ENCODE measurements at regions not wholly inside any gene's neighbourhood (a gene's known extent, or its start where the extent isn't known, plus 50 kb on each side); places are given as distances from the start of the nearest gene placed in this dataset.
"Not testable (repeated sequence)": the region's sequence is repeated elsewhere in the genome, so short reads cannot be mapped to it uniquely, and the experiment has no call there.

GRCh38 chrX:66902081-66902480, 263.2 kb upstream of the EDA2R start:
- DNase-seq: no peak

GRCh38 chrX:66900886-66901285, 262.0 kb upstream of the EDA2R start:
- no peak for DNase-seq

- DNase-seq: no peak
These were observed 253.1 kb upstream of the EDA2R start for GRCh38 chrX:66892004-66892403.

- DNase-seq: no peak
These were observed 250.5 kb upstream of the EDA2R start for GRCh38 chrX:66889418-66889817.

- DNase-seq: no peak
These were observed 243.2 kb upstream of the EDA2R start for GRCh38 chrX:66882101-66882500.

GRCh38 chrX:66876776-66877175, 237.9 kb upstream of the EDA2R start:
- no peak for DNase-seq

GRCh38 chrX:66872771-66873170, 233.9 kb upstream of the EDA2R start:
- no peak for DNase-seq

GRCh38 chrX:66863721-66864120, 224.8 kb upstream of the EDA2R start:
- no peak for DNase-seq

GRCh38 chrX:66833426-66833825, 194.5 kb upstream of the EDA2R start:
- no peak for DNase-seq

- no peak for DNase-seq
These were observed 176.3 kb upstream of the EDA2R start for GRCh38 chrX:66815227-66815626.

GRCh38 chrX:66794514-66794913, 155.6 kb upstream of the EDA2R start:
- DNase-seq: not testable (repeated sequence)

GRCh38 chrX:66766318-66766717, 127.4 kb upstream of the EDA2R start:
- DNase-seq: no peak

GRCh38 chrX:66760651-66761050, 121.8 kb upstream of the EDA2R start:
- no peak for DNase-seq

- DNase-seq: no peak
These were observed 117.8 kb upstream of the EDA2R start for GRCh38 chrX:66756717-66757116.

GRCh38 chrX:66751136-66751782, 112.4 kb upstream of the EDA2R start:
- DNase-seq: no peak

- not testable (repeated sequence) for DNase-seq
These were observed 105.6 kb upstream of the EDA2R start for GRCh38 chrX:66744519-66744918.

GRCh38 chrX:66731398-66731797, 92.5 kb upstream of the EDA2R start:
- no peak for DNase-seq

GRCh38 chrX:66728818-66729271, 90.0 kb upstream of the EDA2R start:
- peak; percentile 14 for DNase-seq

- no peak for DNase-seq
These were observed 79.0 kb upstream of the EDA2R start for GRCh38 chrX:66717926-66718325.

- DNase-seq: no peak
These were observed 59.7 kb upstream of the EDA2R start for GRCh38 chrX:66698273-66699204.

- DNase-seq: not testable (repeated sequence)
These were observed 53.6 kb upstream of the EDA2R start for GRCh38 chrX:66692512-66692911.
